GM18873 (cell line): ENCODE measurements at regions not wholly inside any gene's neighbourhood (a gene's known extent, or its start where the extent isn't known, plus 50 kb on each side); places are given as distances from the start of the nearest gene placed in this dataset.

Experiments
- ATAC-seq: cut with Tn5 transposase; IDR thresholded peaks from one replicate; pipeline ENCODE4 v1.9.1; 2021; ENCODE audit warnings: mild to moderate bottlenecking, moderate library complexity, moderate number of reproducible peaks; ENCODE audit not compliant: unreplicated experiment, low FRiP score

GRCh38 chr11:45525393-45525792, 140.0 kb downstream of the CHST1 start:
- no peak for ATAC-seq

- ATAC-seq, result no peak
Measured at GRCh38 chr11:45523760-45524159, 141.7 kb downstream of the CHST1 start.

- ATAC-seq, result no peak
Measured at GRCh38 chr11:45518833-45519535, 146.4 kb downstream of the CHST1 start.

GRCh38 chr11:45518141-45518832, 147.1 kb downstream of the CHST1 start:
- ATAC-seq, result no peak

- no peak for ATAC-seq
Measured at GRCh38 chr11:45517171-45517770, 148.2 kb downstream of the CHST1 start.

DNA sequence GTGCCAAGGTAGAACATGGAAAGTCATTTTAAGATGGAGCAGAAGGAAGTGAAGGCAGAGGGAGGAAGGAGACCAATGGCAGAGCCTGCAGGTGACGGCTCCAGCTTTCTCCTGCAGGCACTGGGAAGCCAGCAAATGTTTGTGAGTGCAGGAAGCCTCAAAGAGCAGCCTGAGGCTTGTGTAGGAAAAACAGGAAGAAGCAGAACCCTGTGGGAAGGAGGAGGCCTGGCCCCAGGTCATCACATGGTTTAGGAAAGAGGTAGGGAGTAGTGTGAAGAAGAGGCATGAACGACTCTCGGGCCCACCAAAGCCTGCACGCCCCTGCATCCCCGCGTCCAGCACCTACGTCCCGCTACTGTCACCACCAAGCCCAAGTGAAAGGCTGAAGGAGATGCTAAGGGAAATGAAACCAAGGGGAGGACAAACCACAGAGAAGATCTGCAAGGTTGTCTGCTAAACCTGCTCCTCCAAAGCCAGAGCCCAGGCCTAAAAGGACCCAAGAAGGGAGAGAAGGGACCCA, 151.5 kb downstream of the CHST1 start:
- ATAC-seq, result no peak

- no peak for ATAC-seq
Measured at GRCh38 chr11:45512471-45513148, 152.8 kb downstream of the CHST1 start.

GRCh38 chr11:45511566-45511965, 153.9 kb downstream of the CHST1 start:
- no peak for ATAC-seq

- ATAC-seq, result no peak
Measured at GRCh38 chr11:45507916-45508315, 157.5 kb downstream of the CHST1 start.

DNA sequence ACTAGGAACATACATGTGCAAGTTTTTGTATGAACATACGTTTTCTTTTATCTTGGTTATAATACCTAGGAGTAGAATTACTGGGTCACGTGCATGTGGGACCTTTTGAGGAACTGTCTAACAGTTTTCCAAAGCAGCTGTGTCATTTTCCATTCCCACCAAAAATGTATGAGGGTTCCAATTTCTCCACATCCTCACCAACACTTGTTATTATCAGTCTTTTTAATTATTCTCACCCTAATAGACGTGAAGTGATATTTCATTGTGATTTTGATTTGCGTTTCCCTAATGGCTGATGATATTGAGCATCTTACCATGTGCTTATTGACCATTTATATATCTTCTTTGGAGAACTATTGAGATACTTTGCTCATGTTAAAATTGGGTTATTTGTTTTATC, 162.1 kb downstream of the CHST1 start:
- no peak for ATAC-seq

GRCh38 chr11:45502226-45502545, 163.2 kb downstream of the CHST1 start:
- no peak for ATAC-seq

DNA sequence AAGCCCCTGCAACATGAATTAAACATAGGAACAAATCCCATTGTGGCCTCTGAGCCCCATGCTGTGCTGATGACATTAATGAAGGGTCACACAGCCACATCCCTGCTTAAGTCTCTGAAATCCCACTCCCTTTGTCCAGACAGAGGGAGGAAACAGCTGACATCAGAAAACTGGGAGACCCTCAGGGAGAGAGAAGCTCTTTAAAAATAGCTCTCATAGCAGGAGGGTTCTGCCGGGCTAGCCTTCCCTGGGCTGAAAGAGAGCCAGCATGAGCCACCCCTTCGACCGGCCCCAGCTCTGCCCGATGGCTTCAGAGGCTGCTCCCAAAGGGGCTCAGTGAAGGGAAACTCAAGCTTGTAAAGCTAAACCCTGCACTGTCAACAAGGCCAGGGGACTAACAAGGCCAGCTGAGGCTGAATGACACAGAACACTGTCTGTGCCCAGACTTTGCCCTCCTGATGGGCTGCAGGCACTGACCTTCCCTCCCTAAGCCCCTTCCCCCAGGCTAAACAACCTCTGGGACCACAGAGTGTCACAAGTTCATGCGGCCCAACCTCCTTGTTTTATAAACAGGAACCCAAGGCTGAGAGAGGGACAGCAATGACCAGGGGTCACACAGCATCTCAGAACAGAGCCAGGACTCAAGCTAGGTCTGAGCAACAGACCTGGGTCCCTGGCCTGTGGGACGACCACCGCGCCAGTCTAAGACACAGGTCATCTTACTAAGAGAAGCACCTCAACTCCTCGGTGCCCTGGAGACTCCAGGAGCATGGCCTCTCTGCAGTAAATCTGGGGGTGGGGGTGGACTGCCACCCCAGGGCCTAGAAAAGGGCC, 163.8 kb downstream of the CHST1 start:
- no peak for ATAC-seq

DNA sequence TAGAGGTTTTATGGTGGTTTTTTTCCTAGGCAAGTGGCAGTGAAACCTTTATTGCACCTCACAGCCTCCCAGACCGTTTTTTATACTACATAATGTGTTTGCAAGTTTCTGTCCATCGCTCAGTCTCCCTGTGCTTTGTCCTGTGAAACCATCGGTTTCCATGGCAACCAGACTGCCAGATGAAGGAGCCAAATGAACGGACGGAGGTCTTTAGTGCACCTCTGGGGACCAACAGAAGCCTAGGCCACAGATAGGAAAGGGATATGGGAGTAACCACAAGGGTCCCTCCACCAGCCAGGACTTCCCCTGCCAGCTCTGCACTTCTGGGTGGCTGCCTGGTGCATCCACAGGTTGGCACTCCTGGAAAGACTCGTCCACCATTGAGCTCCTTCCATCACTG, 165.0 kb downstream of the CHST1 start:
- ATAC-seq, result no peak

DNA sequence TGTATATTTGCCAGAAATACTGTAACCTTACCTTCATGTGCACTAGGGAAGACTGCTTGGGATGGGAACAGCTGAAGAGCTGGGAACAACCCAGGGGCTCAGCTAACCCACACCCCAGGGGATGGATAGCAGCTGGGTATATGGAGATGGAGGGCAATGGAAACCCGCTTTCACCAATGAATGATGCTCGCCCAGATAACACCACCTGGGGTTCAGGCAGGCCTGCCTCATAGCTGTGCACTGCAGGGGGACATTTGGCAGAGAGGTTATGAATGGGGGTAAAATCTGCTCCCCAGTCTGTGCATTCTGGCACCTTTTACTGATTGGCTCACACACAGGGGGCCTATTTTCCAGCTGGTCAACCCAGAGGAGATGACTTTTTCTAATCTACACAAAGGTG, 170.7 kb downstream of the CHST1 start:
- no peak for ATAC-seq

GRCh38 chr11:45489281-45489905, 176.0 kb downstream of the CHST1 start:
- ATAC-seq, result no peak

GRCh38 chr11:45486461-45486860, 179.0 kb downstream of the CHST1 start:
- no peak for ATAC-seq

DNA sequence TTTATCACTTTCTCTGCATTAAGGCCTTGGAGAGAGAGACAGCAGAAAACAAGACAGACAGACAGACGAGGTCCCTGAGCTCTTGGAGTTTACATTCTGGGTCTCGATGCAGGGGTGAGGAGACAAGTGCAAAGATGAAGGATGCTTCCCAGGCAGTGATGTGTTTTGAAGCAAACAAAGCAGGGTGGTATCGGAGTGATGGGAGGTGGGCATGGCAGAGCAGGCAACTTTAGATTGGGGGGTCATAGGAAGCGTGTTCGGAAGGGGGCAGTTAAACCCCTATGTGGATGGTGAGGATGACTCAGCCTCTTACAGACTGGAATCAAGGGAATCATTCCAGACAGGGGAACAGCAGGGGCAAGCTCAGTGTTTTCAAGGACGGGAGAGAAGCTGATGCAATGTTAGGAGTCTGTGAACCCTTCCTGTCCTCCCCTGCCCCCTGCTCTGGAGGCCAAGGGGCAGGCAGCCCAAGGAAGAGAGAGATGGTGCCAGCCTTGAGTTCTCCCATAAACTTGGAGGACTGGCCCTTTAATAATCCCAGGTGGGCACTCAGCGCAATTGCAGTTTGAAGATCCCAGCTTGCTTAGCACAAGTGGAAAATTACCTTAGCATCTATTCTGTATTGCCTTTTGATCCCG, 180.2 kb downstream of the CHST1 start:
- ATAC-seq, result no peak

DNA sequence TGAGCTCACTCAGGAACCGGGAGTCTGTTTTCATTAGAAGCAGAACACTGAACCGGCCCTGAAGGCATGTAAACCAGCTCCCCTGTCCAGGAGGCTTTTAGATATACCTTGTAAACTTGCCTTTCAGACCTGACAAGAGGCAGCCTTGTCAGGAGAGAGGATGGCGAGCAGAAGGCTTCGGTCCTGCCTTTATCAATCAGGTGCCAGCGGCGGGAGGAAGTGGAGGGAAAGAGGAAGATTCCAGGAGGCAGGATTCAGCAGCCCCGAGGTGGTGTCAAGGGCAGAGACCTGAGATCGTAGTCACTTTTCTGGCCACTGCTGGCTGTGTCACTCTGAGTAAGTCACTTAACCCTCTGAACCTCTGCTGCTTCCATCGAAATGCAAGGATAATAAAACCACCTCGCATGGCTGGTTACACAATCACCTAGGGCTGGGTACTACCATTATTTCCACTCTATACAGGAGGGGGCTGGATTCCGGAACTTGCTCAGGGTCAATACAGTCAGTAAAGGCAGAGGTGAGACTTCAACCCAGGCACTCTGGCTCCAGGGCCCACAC, 181.0 kb downstream of the CHST1 start:
- ATAC-seq, result no peak

GRCh38 chr11:45483416-45483815, 182.0 kb downstream of the CHST1 start:
- no peak for ATAC-seq
